Body of pancreas (tissue), 4 donors: ENCODE measurements at regions not wholly inside any gene's neighbourhood (a gene's known extent, or its start where the extent isn't known, plus 50 kb on each side); places are given as distances from the start of the nearest gene placed in this dataset.
A peak's percentile ranks its signal among the peaks of the same experiment; 100 is the strongest.
"Not testable (repeated sequence)": the region's sequence is repeated elsewhere in the genome, so short reads cannot be mapped to it uniquely, and the experiment has no call there.

Experiments used
- ATAC-seq: fragments of 150-250 bp; one replicate; pipeline ENCODE4 v1.9.1; 2016
- DNase-seq, 4 donors: peaks; one replicate each; pipeline ENCODE4 v3.0.0-alpha.2; 2019
- H3K27ac ChIP-seq, 4 donors: fragments of 200-600 bp; sonication (generic); 1 replicate in 3 of 4; 2 replicates in 1 of 4; pipeline versions ENCODE4 v1.5.1 to v1.6.1; 2016 to 2019; ENCODE audit warnings: mild to moderate bottlenecking in 1 of 4, mixed read lengths in 1 of 4, moderate library complexity in 1 of 4
- H3K27me3 ChIP-seq, 2 donors: fragments of 200-600 bp; sonication (generic); one replicate each; pipeline ENCODE4 v1.6.0; 2016; ENCODE audit warnings: mild to moderate bottlenecking in 1 of 2
- H3K36me3 ChIP-seq, 2 donors: fragments of 200-600 bp; sonication (generic); replicated peaks in 1 of 2; 2 replicates each; pipeline ENCODE4 v1.5.1; 2016; ENCODE audit warnings: low read depth in 2 of 2; ENCODE audit not compliant: insufficient read depth in 1 of 2
- H3K4me1 ChIP-seq: fragments of 200-600 bp; sonication (generic); one replicate; pipeline ENCODE4 v1.6.0; 2016
- H3K4me3 ChIP-seq, 2 donors: fragments of 200-600 bp; sonication (generic); 1 replicate in 1 of 2; 2 replicates in 1 of 2; pipeline ENCODE4 v1.5.1; 2016 to 2019
- H3K9me3 ChIP-seq, 3 donors: fragments of 200-600 bp; sonication (generic); 1 replicate in 2 of 3; 2 replicates in 1 of 3; pipeline ENCODE4 v1.5.1; 2016
- CTCF ChIP-seq, 7 experiments: fragments of 450-650 bp in 4 of 7; fragments of 200-600 bp in 3 of 7; sonication (generic) in 3 of 7; IDR thresholded peaks; one replicate each; pipeline ENCODE4 v1.5.1; 2016 to 2019; ENCODE audit warnings: antibody characterized with exemption in 7 of 7
- POLR2A ChIP-seq, 3 donors: fragments of 450-650 bp; IDR thresholded peaks; one replicate each; pipeline ENCODE4 v1.6.1; 2016; ENCODE audit warnings: antibody characterized with exemption in 3 of 3, mild to moderate bottlenecking in 2 of 3
- WGBS, 2 donors: methylation state at CpG; one replicate each; pipeline ENCODE4 v1.1.5; 2017; 5-methylcytosine and 5-hydroxymethylcytosine counted together
- intact Hi-C: fragments of 100-400 bp; cut with DNase I; formaldehyde crosslinking; loops from one replicate; pipeline ENCODE4 v1.15.1; 2023

GRCh38 chr9:36462245-36462644 lies 62.2 kb upstream of the RNF38 start:
- no peaks in the 10 kb centered on the region for H3K9me3 ChIP-seq
- H3K4me1 ChIP-seq: peaks cover 9% of the 10 kb centered on the region
- ATAC-seq: no peak
- WGBS, 2 donors: 91 to 95% methylated on average over 4 of the region's 4 CpGs
- intact Hi-C loops: no loop called here
- H3K27me3 ChIP-seq: no peaks in the 10 kb centered on the region
- DNase-seq: no peak
- H3K36me3 ChIP-seq: no peaks in the 10 kb centered on the region
- no peak for TF ChIP-seq POLR2A (IDR thresholded peaks at IDR 0.05)
- no peak for TF ChIP-seq CTCF (IDR thresholded peaks at IDR 0.05)
- no peak overlapping the region for H3K27ac ChIP-seq
- H3K4me3 ChIP-seq: no peak overlapping the region

- ATAC-seq: no peak
- TF ChIP-seq CTCF (IDR thresholded peaks at IDR 0.05): no peak
- H3K4me3 ChIP-seq: no peak overlapping the region
- no peaks in the 10 kb centered on the region for H3K27me3 ChIP-seq
- H3K27ac ChIP-seq: no peak overlapping the region
- intact Hi-C loops: no loop called here
- no peaks in the 10 kb centered on the region for H3K36me3 ChIP-seq
- no peaks in the 10 kb centered on the region for H3K9me3 ChIP-seq
- DNase-seq: no peak
- H3K4me1 ChIP-seq: peaks cover 19% of the 10 kb centered on the region
Measured at GRCh38 chr9:36461323-36461722, 61.3 kb upstream of the RNF38 start.

- H3K27me3 ChIP-seq, H3K4me3 ChIP-seq, ATAC-seq, intact Hi-C loops, H3K27ac ChIP-seq, H3K9me3 ChIP-seq, H3K36me3 ChIP-seq: not testable (repeated sequence)
- WGBS, 2 donors: 70 to 83% methylated on average over 17 of the region's 17 CpGs
- peak in 2 of 4 donors; percentile 14 to 20 for DNase-seq
- peaks cover 19% of the 10 kb centered on the region for H3K4me1 ChIP-seq
Measured at GRCh38 chr9:36458430-36458915, 58.4 kb upstream of the RNF38 start.

GRCh38 chr9:36457836-36458429 lies 57.9 kb upstream of the RNF38 start:
- intact Hi-C loops: no loop called here
- ATAC-seq (no peak), DNase-seq (no peak)
- TF ChIP-seq POLR2A (IDR thresholded peaks at IDR 0.05) (no peak), CTCF (IDR thresholded peaks at IDR 0.05) (no peak)
- Histone ChIP-seq H3K4me3 (no peak overlapping the region), H3K4me1 (peaks cover 19% of the 10 kb centered on the region), H3K9me3 (no peaks in the 10 kb centered on the region), H3K36me3 (no peaks in the 10 kb centered on the region), H3K27ac (no peak overlapping the region), H3K27me3 (no peaks in the 10 kb centered on the region)
- WGBS, 2 donors: 77 to 81% methylated on average over 6 to 7 of the region's 7 CpGs

- TF ChIP-seq POLR2A (IDR thresholded peaks at IDR 0.05): no peak
- no peak for TF ChIP-seq CTCF (IDR thresholded peaks at IDR 0.05)
- no peak overlapping the region for H3K4me3 ChIP-seq
- intact Hi-C loops: no loop called here
- H3K4me1 ChIP-seq: peaks cover 18% of the 10 kb centered on the region
- no peaks in the 10 kb centered on the region for H3K36me3 ChIP-seq
- no peaks in the 10 kb centered on the region for H3K27me3 ChIP-seq
- 27 to 71% methylated on average over 1 of the region's 1 CpG for WGBS, 2 donors
- no peaks in the 10 kb centered on the region for H3K9me3 ChIP-seq
- peak overlapping the region in 1 of 4 donors; percentile 17 for H3K27ac ChIP-seq
- ATAC-seq: peak; percentile 21
- no peak for DNase-seq
Measured at GRCh38 chr9:36456480-36457065, 56.5 kb upstream of the RNF38 start.
